Spinal cord (tissue), 9 donors: ENCODE measurements at regions not wholly inside any gene's neighbourhood (a gene's known extent, or its start where the extent isn't known, plus 50 kb on each side); places are given as distances from the start of the nearest gene placed in this dataset.

Source experiments
- DNase-seq, 6 donors: peaks; one replicate each; pipeline versions ENCODE4 v3.0.0 to v3.0.0-alpha.2; 2013 to 2015; ENCODE audit warnings: low spot score in 6 of 6, low read depth in 4 of 6
- H3K27ac ChIP-seq: one replicate; pipeline ENCODE4 v1.5.1; 2013; ENCODE audit warnings: low read depth, low read length, control low read depth
- H3K27me3 ChIP-seq: one replicate; pipeline ENCODE4 v1.6.1; 2013; ENCODE audit warnings: low read length; ENCODE audit not compliant: control insufficient read depth, insufficient read depth
- H3K36me3 ChIP-seq: one replicate; pipeline ENCODE4 v1.6.1; 2013; ENCODE audit warnings: low read length; ENCODE audit not compliant: control insufficient read depth, insufficient read depth
- H3K4me1 ChIP-seq: one replicate; pipeline ENCODE4 v1.6.1; 2013; ENCODE audit warnings: low read length; ENCODE audit not compliant: control insufficient read depth, insufficient read depth
- H3K4me3 ChIP-seq: one replicate; pipeline ENCODE4 v1.5.1; 2013; ENCODE audit warnings: low read depth, low read length, control low read depth
- H3K9me3 ChIP-seq: one replicate; pipeline ENCODE4 v1.6.1; 2013; ENCODE audit warnings: low read length; ENCODE audit not compliant: control insufficient read depth, insufficient read depth
- WGBS: methylation state at CpG from one replicate; pipeline ENCODE4 v1.1.5; 2013; ENCODE audit warnings: missing lambda C conversion rate; ENCODE audit not compliant: insufficient coverage; 5-methylcytosine and 5-hydroxymethylcytosine counted together
- donor health status: healthy.

- no peak overlapping the region for H3K4me3 ChIP-seq
- no peaks in the 10 kb centered on the region for H3K36me3 ChIP-seq
- no peak for DNase-seq
- H3K9me3 ChIP-seq, result no peaks in the 10 kb centered on the region
- WGBS, result 53% methylated on average over 6 of the region's 8 CpGs
- no peaks in the 10 kb centered on the region for H3K27me3 ChIP-seq
- no peak overlapping the region for H3K27ac ChIP-seq
- peaks cover 5% of the 10 kb centered on the region for H3K4me1 ChIP-seq
Observed at GRCh38 chr9:87270848-87271234, 226.8 kb upstream of the DAPK1 start.

DNA sequence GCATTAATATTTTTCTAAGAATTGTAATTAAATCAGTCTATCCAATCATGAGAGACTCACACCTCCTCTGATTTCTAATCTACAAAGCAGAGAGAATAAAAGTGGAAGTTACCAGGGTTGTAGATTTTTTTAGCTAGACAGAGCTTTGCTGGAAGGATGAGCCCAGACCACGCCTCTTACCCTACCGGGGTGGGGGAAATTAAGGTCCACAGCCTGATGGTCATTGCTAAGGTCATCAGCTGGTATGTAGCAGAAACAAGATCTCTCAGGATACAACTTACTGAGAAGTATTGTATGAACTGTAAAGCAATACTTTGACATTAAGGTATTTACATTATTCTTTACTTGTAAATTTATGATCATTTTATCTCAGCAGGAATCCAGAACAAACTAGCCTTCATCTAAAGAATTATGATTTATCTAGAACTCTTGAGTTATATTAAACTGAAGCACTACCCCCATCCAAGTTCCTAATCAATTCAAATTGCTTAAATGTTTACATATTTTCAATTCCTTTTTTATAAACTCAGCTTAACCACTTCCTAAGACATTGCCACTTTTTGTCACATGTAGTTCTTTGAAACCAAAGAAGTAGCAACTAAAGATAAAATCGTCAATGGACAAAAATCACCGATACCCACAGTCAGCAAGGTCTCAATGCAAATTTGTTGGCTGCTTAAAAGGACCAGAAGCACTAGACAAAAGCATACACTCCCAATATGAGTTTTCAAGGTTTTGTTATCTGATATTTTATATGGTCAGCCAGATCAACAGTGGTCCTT is 225.8 kb upstream of the DAPK1 start:
- Histone ChIP-seq H3K4me3 (no peak overlapping the region), H3K27ac (no peak overlapping the region), H3K4me1 (peaks cover 5% of the 10 kb centered on the region), H3K9me3 (no peaks in the 10 kb centered on the region), H3K36me3 (no peaks in the 10 kb centered on the region), H3K27me3 (no peaks in the 10 kb centered on the region)
- 80% methylated on average over 1 of the region's 4 CpGs for WGBS
- no peak for DNase-seq

GRCh38 chr9:87275047-87275725 is 222.5 kb upstream of the DAPK1 start:
- Histone ChIP-seq H3K9me3 (no peaks in the 10 kb centered on the region), H3K36me3 (no peaks in the 10 kb centered on the region), H3K27ac (no peak overlapping the region), H3K4me1 (peaks cover 4% of the 10 kb centered on the region), H3K27me3 (no peaks in the 10 kb centered on the region), H3K4me3 (no peak overlapping the region)
- 39% methylated on average over 6 of the region's 9 CpGs for WGBS
- no peak for DNase-seq

DNA sequence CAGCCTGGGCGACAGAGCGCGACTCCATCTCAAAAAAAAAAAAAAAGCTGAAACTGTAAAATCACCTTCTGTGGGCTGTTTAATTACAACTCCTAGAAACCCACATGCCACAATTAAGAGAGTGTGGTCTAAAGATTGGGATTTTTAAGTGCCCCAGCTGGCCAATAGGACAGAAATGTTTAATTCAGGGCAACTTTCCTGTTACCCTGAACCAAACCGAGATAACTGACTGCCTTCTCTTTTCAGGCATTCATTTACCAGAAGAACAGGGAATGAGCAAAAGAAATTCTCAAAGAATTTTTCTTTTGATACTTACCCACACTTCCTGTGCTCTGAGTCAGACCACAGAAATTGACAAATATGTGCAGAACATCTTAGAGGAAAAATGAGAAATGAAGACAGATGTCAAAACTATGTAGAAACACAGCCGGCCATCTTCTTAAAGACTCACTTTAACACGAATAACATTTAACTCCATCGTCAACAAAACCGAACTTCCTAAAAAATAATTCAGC is 221.3 kb upstream of the DAPK1 start:
- Histone ChIP-seq H3K9me3 (no peaks in the 10 kb centered on the region), H3K27me3 (no peaks in the 10 kb centered on the region), H3K27ac (no peak overlapping the region), H3K4me1 (no peaks in the 10 kb centered on the region), H3K4me3 (no peak overlapping the region), H3K36me3 (no peaks in the 10 kb centered on the region)
- WGBS, result no CpG with 5 or more reads among the region's 8 CpGs
- DNase-seq, result no peak

DNA sequence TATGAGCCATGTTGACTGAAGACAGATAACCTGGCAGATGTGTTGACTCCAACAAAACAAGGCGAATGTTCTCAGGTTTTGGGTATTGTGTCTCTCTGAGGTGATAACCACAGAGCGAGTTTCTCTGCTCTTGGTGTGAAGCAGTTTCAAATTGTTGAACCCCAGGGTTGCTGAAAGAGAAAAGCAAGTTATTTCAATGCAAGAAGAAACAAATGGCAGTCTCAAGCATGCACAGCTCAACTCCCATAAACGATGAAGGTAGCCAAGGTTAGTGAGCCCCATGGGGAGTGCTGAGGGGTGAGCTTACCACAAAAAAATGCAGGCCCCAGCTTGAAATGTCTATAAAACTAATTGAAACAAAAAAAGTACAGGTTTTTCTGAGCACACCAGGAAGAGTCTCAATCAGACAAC is 220.8 kb upstream of the DAPK1 start:
- WGBS, result 71% methylated on average over 3 of the region's 3 CpGs
- DNase-seq, result no peak

GRCh38 chr9:87277346-87277745 is 220.3 kb upstream of the DAPK1 start:
- no CpG with 5 or more reads among the region's 3 CpGs for WGBS
- H3K4me1 ChIP-seq, result no peaks in the 10 kb centered on the region
- no peaks in the 10 kb centered on the region for H3K36me3 ChIP-seq
- no peak overlapping the region for H3K4me3 ChIP-seq
- no peak overlapping the region for H3K27ac ChIP-seq
- no peaks in the 10 kb centered on the region for H3K9me3 ChIP-seq
- DNase-seq, result no peak
- H3K27me3 ChIP-seq, result no peaks in the 10 kb centered on the region

More for the DNA sequence above, 220.8 kb upstream of the DAPK1 start:
- H3K9me3 ChIP-seq, result no peaks in the 10 kb centered on the region
- no peaks in the 10 kb centered on the region for H3K4me1 ChIP-seq
- H3K4me3 ChIP-seq, result no peak overlapping the region
- no peaks in the 10 kb centered on the region for H3K27me3 ChIP-seq
- no peak overlapping the region for H3K27ac ChIP-seq
- H3K36me3 ChIP-seq, result no peaks in the 10 kb centered on the region

- Histone ChIP-seq H3K9me3 (no peaks in the 10 kb centered on the region), H3K4me1 (no peaks in the 10 kb centered on the region), H3K4me3 (no peak overlapping the region), H3K27me3 (no peaks in the 10 kb centered on the region), H3K27ac (no peak overlapping the region), H3K36me3 (no peaks in the 10 kb centered on the region)
- no peak for DNase-seq
- WGBS, result 100% methylated on average over 2 of the region's 3 CpGs
Observed at GRCh38 chr9:87278971-87279733, 218.5 kb upstream of the DAPK1 start.

DNA sequence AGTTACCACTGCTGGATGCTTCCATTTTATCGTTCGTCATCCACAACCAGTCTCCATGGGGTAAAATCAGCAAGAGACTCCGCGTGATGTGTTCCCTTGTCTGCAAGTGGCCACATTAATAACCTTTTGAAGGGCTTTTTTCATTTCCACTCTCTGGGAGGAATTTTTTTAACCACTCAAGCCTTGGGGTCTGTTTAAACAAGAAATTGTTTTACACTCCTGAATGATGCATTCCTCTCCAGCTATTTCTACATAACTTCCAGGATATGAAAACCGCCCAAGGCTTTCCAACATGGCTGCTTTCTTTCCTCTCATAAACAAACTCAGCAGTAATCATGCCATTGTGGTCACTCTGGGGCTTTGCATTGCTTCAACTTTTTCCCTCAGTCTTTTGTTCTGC is 217.2 kb upstream of the DAPK1 start:
- no peaks in the 10 kb centered on the region for H3K27me3 ChIP-seq
- no peak for DNase-seq
- H3K4me1 ChIP-seq, result no peaks in the 10 kb centered on the region
- WGBS, result 77% methylated on average over 5 of the region's 5 CpGs
- no peak overlapping the region for H3K27ac ChIP-seq
- H3K36me3 ChIP-seq, result no peaks in the 10 kb centered on the region
- no peaks in the 10 kb centered on the region for H3K9me3 ChIP-seq
- no peak overlapping the region for H3K4me3 ChIP-seq

DNA sequence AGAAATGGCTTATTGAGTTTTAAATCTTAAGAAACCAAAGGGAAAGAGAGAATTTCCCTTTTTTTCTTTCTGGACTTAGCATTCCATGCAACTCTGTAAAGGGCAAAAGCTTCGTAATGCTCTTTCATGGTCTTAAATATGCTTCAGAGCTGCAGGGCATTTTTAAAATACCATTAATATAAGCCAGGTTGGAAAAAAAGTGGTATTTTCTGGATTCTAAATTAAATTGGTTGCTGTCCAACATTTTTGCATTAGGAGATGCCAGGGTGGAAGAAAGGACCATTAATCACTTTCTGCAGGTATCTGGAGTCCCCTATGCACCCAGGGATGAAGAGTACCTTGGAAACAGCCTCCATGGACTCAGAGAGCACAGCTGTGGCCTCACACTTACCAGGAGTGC is 215.1 kb upstream of the DAPK1 start:
- Histone ChIP-seq H3K36me3 (no peaks in the 10 kb centered on the region), H3K4me1 (no peaks in the 10 kb centered on the region), H3K9me3 (no peaks in the 10 kb centered on the region), H3K4me3 (no peak overlapping the region), H3K27me3 (no peaks in the 10 kb centered on the region), H3K27ac (no peak overlapping the region)
- no CpG with 5 or more reads among the region's 1 CpG for WGBS
- peak in 1 of 6 donors; percentile 16 for DNase-seq
